ENCODE measurements at regions not wholly inside any gene's neighbourhood (a gene's known extent, or its start where the extent isn't known, plus 50 kb on each side); places are given as distances from the start of the nearest gene placed in this dataset.
"Not testable (repeated sequence)": the region's sequence is repeated elsewhere in the genome, so short reads cannot be mapped to it uniquely, and the experiment has no call there.

GRCh38 chr22:25489947-25490346 is 74.5 kb upstream of the GRK3 start:
- DNase-seq (ENCODE audit: low spot score): no peak

GRCh38 chr22:25490896-25491295 is 73.6 kb upstream of the GRK3 start:
- no peak for DNase-seq (ENCODE audit: low spot score)

- no peak for DNase-seq (ENCODE audit: low spot score)
Observed at GRCh38 chr22:25492162-25492561, 72.3 kb upstream of the GRK3 start.

GRCh38 chr22:25492841-25493734 is 71.4 kb upstream of the GRK3 start:
- no peak for DNase-seq (ENCODE audit: low spot score)

- no peak for DNase-seq (ENCODE audit: low spot score)
Observed at GRCh38 chr22:25493794-25494193, 70.7 kb upstream of the GRK3 start.

GRCh38 chr22:25494774-25495173 is 69.7 kb upstream of the GRK3 start:
- DNase-seq (ENCODE audit: low spot score): no peak

GRCh38 chr22:25495285-25495684 is 69.2 kb upstream of the GRK3 start:
- no peak for DNase-seq (ENCODE audit: low spot score)

- DNase-seq (ENCODE audit: low spot score): no peak
Observed at GRCh38 chr22:25496396-25497064, 67.9 kb upstream of the GRK3 start.

- no peak for DNase-seq (ENCODE audit: low spot score)
Observed at GRCh38 chr22:25497181-25497641, 67.3 kb upstream of the GRK3 start.

GRCh38 chr22:25497716-25498115 is 66.8 kb upstream of the GRK3 start:
- DNase-seq (ENCODE audit: low spot score): no peak

- not testable (repeated sequence) for DNase-seq (ENCODE audit: low spot score)
Observed at GRCh38 chr22:25500671-25501070, 63.8 kb upstream of the GRK3 start.

- DNase-seq (ENCODE audit: low spot score): not testable (repeated sequence)
Observed at GRCh38 chr22:25504017-25504416, 60.5 kb upstream of the GRK3 start.

GRCh38 chr22:25508161-25508560 is 56.3 kb upstream of the GRK3 start:
- DNase-seq (ENCODE audit: low spot score): no peak

GRCh38 chr22:25508761-25509321 is 55.6 kb upstream of the GRK3 start:
- DNase-seq (ENCODE audit: low spot score): no peak

GRCh38 chr22:25509374-25509791 is 55.1 kb upstream of the GRK3 start:
- DNase-seq (ENCODE audit: low spot score): no peak

GRCh38 chr22:25510876-25511275 is 53.6 kb upstream of the GRK3 start:
- no peak for DNase-seq (ENCODE audit: low spot score)

- no peak for DNase-seq (ENCODE audit: low spot score)
Observed at GRCh38 chr22:25511725-25512124, 52.8 kb upstream of the GRK3 start.

- DNase-seq (ENCODE audit: low spot score): no peak
Observed at GRCh38 chr22:25514436-25515180, 49.9 kb upstream of the GRK3 start.

All from hematopoietic multipotent progenitor cell treated with erythropoietin and hydrocortisone succinate and interleukin-3 and kit ligand, for 15 days (in vitro differentiated cells).